Fibroblast of skin of left biceps (primary cell): ENCODE measurements at regions not wholly inside any gene's neighbourhood (a gene's known extent, or its start where the extent isn't known, plus 50 kb on each side); places are given as distances from the start of the nearest gene placed in this dataset.
"Not testable (repeated sequence)": the region's sequence is repeated elsewhere in the genome, so short reads cannot be mapped to it uniquely, and the experiment has no call there.

Source experiments
- DNase-seq, 2 experiments: peaks; one replicate each; pipeline ENCODE4 v3.0.0-alpha.2; 2013; ENCODE audit warnings: low read depth in 2 of 2

GRCh38 chr22:19662049-19662684 lies 52.1 kb upstream of the SEPTIN5 start:
- not testable (repeated sequence) for DNase-seq

DNA sequence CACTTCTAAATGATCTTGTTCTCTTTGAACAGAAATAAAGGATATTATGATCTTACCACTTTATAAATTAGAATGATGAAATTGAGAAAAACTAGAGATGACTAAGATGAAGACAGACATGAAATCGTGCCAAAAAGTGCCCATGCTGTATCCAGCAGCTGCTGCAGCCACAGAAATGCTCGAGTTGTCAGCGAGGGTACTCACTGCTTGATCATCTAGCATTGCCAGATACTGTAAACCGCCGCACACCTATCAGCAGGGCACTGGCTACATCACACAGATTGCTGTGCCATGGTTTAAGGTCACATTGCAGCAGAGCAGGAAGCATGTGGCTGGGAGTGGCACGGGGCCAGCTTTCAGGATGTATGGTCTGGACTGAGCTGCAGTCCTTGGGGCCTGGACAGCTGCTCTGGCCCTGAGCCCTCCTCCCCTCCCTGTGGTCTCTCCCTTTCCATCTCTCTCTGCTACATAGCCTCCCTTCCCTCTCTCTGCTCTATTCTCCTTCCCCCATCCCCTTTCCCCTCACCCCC lies 51.0 kb upstream of the SEPTIN5 start:
- peak; percentile 36 to 45 for DNase-seq

GRCh38 chr22:19663821-19664355 lies 50.4 kb upstream of the SEPTIN5 start:
- DNase-seq = no peak

DNA sequence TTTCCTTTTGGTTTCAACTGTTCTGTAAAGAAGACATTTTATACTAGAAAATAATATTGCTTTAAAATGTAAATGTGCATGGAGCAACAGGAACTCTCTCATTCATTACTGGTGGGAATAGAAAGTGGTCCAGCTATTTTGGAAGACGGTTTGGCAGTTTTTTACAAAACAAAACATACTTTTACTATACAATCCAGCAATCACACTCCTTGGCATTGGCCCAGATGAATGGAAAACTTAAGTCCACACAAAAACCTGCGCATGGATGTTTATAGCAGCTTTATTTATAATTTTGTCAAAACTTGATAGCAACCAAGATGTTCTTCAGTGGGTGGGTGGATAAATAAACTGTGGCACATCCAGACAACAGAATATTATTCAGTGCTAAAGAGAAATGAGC lies 49.9 kb upstream of the SEPTIN5 start:
- no peak for DNase-seq
